Thymus (tissue), 11 donors: ENCODE measurements at regions not wholly inside any gene's neighbourhood (a gene's known extent, or its start where the extent isn't known, plus 50 kb on each side); places are given as distances from the start of the nearest gene placed in this dataset.
"Not testable (repeated sequence)": the region's sequence is repeated elsewhere in the genome, so short reads cannot be mapped to it uniquely, and the experiment has no call there.

Experiments
- DNase-seq, 9 donors: peaks; one replicate each; pipeline ENCODE4 v3.0.0-alpha.2; 2013; ENCODE audit warnings: low spot score in 9 of 9, low read depth in 6 of 9, missing footprints in 1 of 9
- H3K27ac ChIP-seq, 2 donors: one replicate each; pipeline ENCODE4 v1.5.1; 2013; ENCODE audit warnings: control low read depth in 1 of 2, low read depth in 1 of 2, low read length in 1 of 2, mild to moderate bottlenecking in 1 of 2, moderate library complexity in 1 of 2
- H3K27me3 ChIP-seq, 2 donors: one replicate each; pipeline ENCODE4 v1.5.1; 2013; ENCODE audit warnings: low read length in 1 of 2; ENCODE audit not compliant: control insufficient read depth in 2 of 2, insufficient read depth in 1 of 2
- H3K36me3 ChIP-seq, 2 donors: one replicate each; pipeline ENCODE4 v1.5.1; 2013; ENCODE audit warnings: low read length in 1 of 2, mild to moderate bottlenecking in 1 of 2, moderate library complexity in 1 of 2; ENCODE audit not compliant: control insufficient read depth in 2 of 2, insufficient read depth in 2 of 2
- H3K4me1 ChIP-seq, 2 donors: one replicate each; pipeline ENCODE4 v1.5.1; 2013; ENCODE audit warnings: low read length in 2 of 2; ENCODE audit not compliant: control insufficient read depth in 2 of 2, insufficient read depth in 2 of 2
- H3K4me3 ChIP-seq, 2 donors: one replicate each; pipeline ENCODE4 v1.5.1; 2013; ENCODE audit warnings: low read length in 2 of 2, control low read depth in 1 of 2, mild to moderate bottlenecking in 1 of 2
- H3K9me3 ChIP-seq, 2 donors: one replicate each; pipeline ENCODE4 v1.5.1; 2013; ENCODE audit warnings: low read length in 1 of 2, mild to moderate bottlenecking in 1 of 2; ENCODE audit not compliant: control insufficient read depth in 2 of 2, insufficient read depth in 1 of 2
- WGBS: extraction: QIAGEN DNeasy Blood & Tissue Kit; methylation state at CpG from one replicate; pipeline ENCODE4 v1.1.7; 2013; 5-methylcytosine and 5-hydroxymethylcytosine counted together
- donor health status: healthy.

- 96% methylated on average over 7 of the region's 7 CpGs for whole genome bisulfite sequencing
Measured at GRCh38 chrY:20643055-20643454, 67.5 kb downstream of the EIF1AY start.

GRCh38 chrY:20648265-20648664 is 72.7 kb downstream of the EIF1AY start:
- Histone ChIP-seq H3K27me3 (no peaks in the 10 kb centered on the region), H3K36me3 (no peaks in the 10 kb centered on the region), H3K4me1 (no peaks in the 10 kb centered on the region), H3K27ac (no peak overlapping the region), H3K9me3 (no peaks in the 10 kb centered on the region), H3K4me3 (no peak overlapping the region)
- WGBS = 94% methylated on average over 5 of the region's 5 CpGs
- peak in 1 of 9 donors; percentile 51 for DNase-seq

More at GRCh38 chrY:20643055-20643454, 67.5 kb downstream of the EIF1AY start:
- Histone ChIP-seq H3K4me3 (no peak overlapping the region), H3K9me3 (no peaks in the 10 kb centered on the region), H3K4me1 (no peaks in the 10 kb centered on the region), H3K27me3 (no peaks in the 10 kb centered on the region), H3K36me3 (no peaks in the 10 kb centered on the region), H3K27ac (no peak overlapping the region)
- no peak for DNase-seq

GRCh38 chrY:20648891-20649290 is 73.3 kb downstream of the EIF1AY start:
- not testable (repeated sequence) for H3K27ac ChIP-seq, H3K4me3 ChIP-seq, H3K27me3 ChIP-seq, DNase-seq, H3K4me1 ChIP-seq, H3K36me3 ChIP-seq, H3K9me3 ChIP-seq
- 63% methylated on average over 1 of the region's 1 CpG for WGBS

- DNase-seq = no peak
- H3K36me3 ChIP-seq = no peaks in the 10 kb centered on the region
- H3K27ac ChIP-seq = no peak overlapping the region
- no peaks in the 10 kb centered on the region for H3K9me3 ChIP-seq
- no peak overlapping the region for H3K4me3 ChIP-seq
- H3K27me3 ChIP-seq = no peaks in the 10 kb centered on the region
- 99% methylated on average over 4 of the region's 4 CpGs for WGBS
- no peaks in the 10 kb centered on the region for H3K4me1 ChIP-seq
Measured at GRCh38 chrY:20651481-20651880, 75.9 kb downstream of the EIF1AY start.

- Histone ChIP-seq H3K36me3 (no peaks in the 10 kb centered on the region), H3K27me3 (no peaks in the 10 kb centered on the region), H3K27ac (no peak overlapping the region), H3K9me3 (no peaks in the 10 kb centered on the region), H3K4me3 (no peak overlapping the region), H3K4me1 (no peaks in the 10 kb centered on the region)
- DNase-seq = no peak
- WGBS = 21% methylated on average over 2 of the region's 2 CpGs
Measured at GRCh38 chrY:20659450-20659849, 83.9 kb downstream of the EIF1AY start.

- Histone ChIP-seq H3K36me3 (no peaks in the 10 kb centered on the region), H3K27me3 (no peaks in the 10 kb centered on the region), H3K27ac (no peak overlapping the region), H3K4me3 (no peak overlapping the region), H3K4me1 (no peaks in the 10 kb centered on the region), H3K9me3 (no peaks in the 10 kb centered on the region)
- no peak for DNase-seq
- WGBS = 92% methylated on average over 1 of the region's 1 CpG
Measured at GRCh38 chrY:20662204-20662603, 86.6 kb downstream of the EIF1AY start.

GRCh38 chrY:20664196-20664595 is 88.6 kb downstream of the EIF1AY start:
- Histone ChIP-seq H3K27ac (no peak overlapping the region), H3K4me1 (no peaks in the 10 kb centered on the region), H3K27me3 (no peaks in the 10 kb centered on the region), H3K9me3 (no peaks in the 10 kb centered on the region), H3K36me3 (no peaks in the 10 kb centered on the region), H3K4me3 (no peak overlapping the region)
- no peak for DNase-seq

- 98% methylated on average over 1 of the region's 1 CpG for WGBS
- not testable (repeated sequence) for H3K4me3 ChIP-seq, H3K9me3 ChIP-seq, H3K4me1 ChIP-seq, H3K27me3 ChIP-seq, H3K36me3 ChIP-seq, H3K27ac ChIP-seq, DNase-seq
Measured at GRCh38 chrY:20665357-20665756, 89.8 kb downstream of the EIF1AY start.

GRCh38 chrY:20681935-20682334 is 74.0 kb upstream of the RPS4Y2 start:
- 100% methylated on average over 1 of the region's 1 CpG for WGBS
- no peak for DNase-seq
- Histone ChIP-seq H3K27ac (no peak overlapping the region), H3K9me3 (no peaks in the 10 kb centered on the region), H3K36me3 (no peaks in the 10 kb centered on the region), H3K4me1 (no peaks in the 10 kb centered on the region), H3K27me3 (no peaks in the 10 kb centered on the region), H3K4me3 (no peak overlapping the region)

GRCh38 chrY:20683371-20683770 is 72.5 kb upstream of the RPS4Y2 start:
- Histone ChIP-seq H3K27ac (no peak overlapping the region), H3K4me1 (no peaks in the 10 kb centered on the region)
- WGBS = 100% methylated on average over 1 of the region's 1 CpG

More at GRCh38 chrY:20683371-20683770, 72.5 kb upstream of the RPS4Y2 start:
- DNase-seq = no peak
- Histone ChIP-seq H3K27me3 (no peaks in the 10 kb centered on the region), H3K9me3 (no peaks in the 10 kb centered on the region), H3K36me3 (no peaks in the 10 kb centered on the region), H3K4me3 (no peak overlapping the region)
